ENCODE measurements at regions not wholly inside any gene's neighbourhood (a gene's known extent, or its start where the extent isn't known, plus 50 kb on each side); places are given as distances from the start of the nearest gene placed in this dataset.

DNA sequence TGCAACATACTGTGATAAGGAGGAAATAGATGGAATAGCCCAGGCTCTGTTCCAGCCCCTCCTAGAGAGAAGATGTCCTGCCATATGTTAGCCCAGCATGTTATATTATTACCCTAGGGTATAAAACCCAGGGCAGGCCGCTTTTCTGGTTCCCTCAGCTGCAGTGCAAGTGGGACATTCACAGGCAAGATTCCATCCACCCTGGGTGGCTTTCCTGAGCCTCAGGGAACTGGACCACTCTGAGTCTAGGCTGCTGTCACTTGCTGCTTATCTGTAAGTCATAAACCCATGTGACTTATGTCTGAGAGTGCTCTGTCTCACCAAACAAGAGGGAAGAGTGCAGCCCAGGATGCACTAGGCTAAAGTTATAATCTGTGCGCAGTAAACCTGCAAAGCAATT is 413.2 kb downstream of the MZT1 start:
- TF ChIP-seq, protein P1, sequence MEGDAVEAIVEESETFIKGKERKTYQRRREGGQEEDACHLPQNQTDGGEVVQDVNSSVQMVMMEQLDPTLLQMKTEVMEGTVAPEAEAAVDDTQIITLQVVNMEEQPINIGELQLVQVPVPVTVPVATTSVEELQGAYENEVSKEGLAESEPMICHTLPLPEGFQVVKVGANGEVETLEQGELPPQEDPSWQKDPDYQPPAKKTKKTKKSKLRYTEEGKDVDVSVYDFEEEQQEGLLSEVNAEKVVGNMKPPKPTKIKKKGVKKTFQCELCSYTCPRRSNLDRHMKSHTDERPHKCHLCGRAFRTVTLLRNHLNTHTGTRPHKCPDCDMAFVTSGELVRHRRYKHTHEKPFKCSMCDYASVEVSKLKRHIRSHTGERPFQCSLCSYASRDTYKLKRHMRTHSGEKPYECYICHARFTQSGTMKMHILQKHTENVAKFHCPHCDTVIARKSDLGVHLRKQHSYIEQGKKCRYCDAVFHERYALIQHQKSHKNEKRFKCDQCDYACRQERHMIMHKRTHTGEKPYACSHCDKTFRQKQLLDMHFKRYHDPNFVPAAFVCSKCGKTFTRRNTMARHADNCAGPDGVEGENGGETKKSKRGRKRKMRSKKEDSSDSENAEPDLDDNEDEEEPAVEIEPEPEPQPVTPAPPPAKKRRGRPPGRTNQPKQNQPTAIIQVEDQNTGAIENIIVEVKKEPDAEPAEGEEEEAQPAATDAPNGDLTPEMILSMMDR (IDR thresholded peaks at IDR 0.05; ENCODE audit: insufficient read depth, low read length), result no peak
- TF ChIP-seq, protein P2, sequence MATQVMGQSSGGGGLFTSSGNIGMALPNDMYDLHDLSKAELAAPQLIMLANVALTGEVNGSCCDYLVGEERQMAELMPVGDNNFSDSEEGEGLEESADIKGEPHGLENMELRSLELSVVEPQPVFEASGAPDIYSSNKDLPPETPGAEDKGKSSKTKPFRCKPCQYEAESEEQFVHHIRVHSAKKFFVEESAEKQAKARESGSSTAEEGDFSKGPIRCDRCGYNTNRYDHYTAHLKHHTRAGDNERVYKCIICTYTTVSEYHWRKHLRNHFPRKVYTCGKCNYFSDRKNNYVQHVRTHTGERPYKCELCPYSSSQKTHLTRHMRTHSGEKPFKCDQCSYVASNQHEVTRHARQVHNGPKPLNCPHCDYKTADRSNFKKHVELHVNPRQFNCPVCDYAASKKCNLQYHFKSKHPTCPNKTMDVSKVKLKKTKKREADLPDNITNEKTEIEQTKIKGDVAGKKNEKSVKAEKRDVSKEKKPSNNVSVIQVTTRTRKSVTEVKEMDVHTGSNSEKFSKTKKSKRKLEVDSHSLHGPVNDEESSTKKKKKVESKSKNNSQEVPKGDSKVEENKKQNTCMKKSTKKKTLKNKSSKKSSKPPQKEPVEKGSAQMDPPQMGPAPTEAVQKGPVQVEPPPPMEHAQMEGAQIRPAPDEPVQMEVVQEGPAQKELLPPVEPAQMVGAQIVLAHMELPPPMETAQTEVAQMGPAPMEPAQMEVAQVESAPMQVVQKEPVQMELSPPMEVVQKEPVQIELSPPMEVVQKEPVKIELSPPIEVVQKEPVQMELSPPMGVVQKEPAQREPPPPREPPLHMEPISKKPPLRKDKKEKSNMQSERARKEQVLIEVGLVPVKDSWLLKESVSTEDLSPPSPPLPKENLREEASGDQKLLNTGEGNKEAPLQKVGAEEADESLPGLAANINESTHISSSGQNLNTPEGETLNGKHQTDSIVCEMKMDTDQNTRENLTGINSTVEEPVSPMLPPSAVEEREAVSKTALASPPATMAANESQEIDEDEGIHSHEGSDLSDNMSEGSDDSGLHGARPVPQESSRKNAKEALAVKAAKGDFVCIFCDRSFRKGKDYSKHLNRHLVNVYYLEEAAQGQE (IDR thresholded peaks at IDR 0.05; ENCODE audit: insufficient replicate concordance, low read depth), result no peak
- no peak for TF ChIP-seq GABPA (IDR thresholded peaks at IDR 0.05; ENCODE audit: low read depth)
